ENCODE measurements at regions not wholly inside any gene's neighbourhood (a gene's known extent, or its start where the extent isn't known, plus 50 kb on each side); places are given as distances from the start of the nearest gene placed in this dataset.

- DNase-seq (ENCODE audit: low spot score) = no peak
- H3K27ac ChIP-seq = no peak overlapping the region
- no peak for TF ChIP-seq CTCF (conservative IDR thresholded peaks at IDR 0.05; ENCODE audit: low read depth)
- ChIA-PET CTCF (interaction anchor here (0.6 kb wide), 1 partner anchor 171 kb away, joined by 4 read pairs; no protein-coding TSS in a partner anchor), POLR2A (ENCODE audit: low non-redundant PET) (no interaction called here)
These were observed 87.4 kb upstream of the RHOBTB1 start for GRCh38 chr10:61031341-61031740.

- CTCF ChIA-PET = no interaction called here
- no peak for TF ChIP-seq CTCF (conservative IDR thresholded peaks at IDR 0.05; ENCODE audit: low read depth)
- POLR2A ChIA-PET (ENCODE audit: low non-redundant PET) = no interaction called here
- no peak overlapping the region for H3K27ac ChIP-seq
- no peak for DNase-seq (ENCODE audit: low spot score)
These were observed 85.4 kb upstream of the RHOBTB1 start for GRCh38 chr10:61029411-61029810.

- ChIA-PET CTCF (no interaction called here), POLR2A (ENCODE audit: low non-redundant PET) (no interaction called here)
- no peak for DNase-seq (ENCODE audit: low spot score)
- no peak overlapping the region for H3K27ac ChIP-seq
- no peak for TF ChIP-seq CTCF (conservative IDR thresholded peaks at IDR 0.05; ENCODE audit: low read depth)
These were observed 84.9 kb upstream of the RHOBTB1 start for GRCh38 chr10:61028861-61029361.

- TF ChIP-seq CTCF (conservative IDR thresholded peaks at IDR 0.05; ENCODE audit: low read depth) = peak; percentile 31
- no peak overlapping the region for H3K27ac ChIP-seq
- ChIA-PET POLR2A (ENCODE audit: low non-redundant PET) (no interaction called here), CTCF (interaction anchor here (0.7 to 0.8 kb wide), 3 partner anchors 51 to 905 kb away, joined by 3 to 6 read pairs (median 4); no protein-coding TSS in a partner anchor)
- DNase-seq (ENCODE audit: low spot score) = no peak
These were observed 80.8 kb upstream of the RHOBTB1 start for GRCh38 chr10:61024856-61025201.

- ChIA-PET CTCF (interaction anchor here (0.7 to 0.8 kb wide), 3 partner anchors 190 to 906 kb away, joined by 3 to 6 read pairs (median 3); no protein-coding TSS in a partner anchor), POLR2A (ENCODE audit: low non-redundant PET) (no interaction called here)
- no peak for DNase-seq (ENCODE audit: low spot score)
- no peak for TF ChIP-seq CTCF (conservative IDR thresholded peaks at IDR 0.05; ENCODE audit: low read depth)
- H3K27ac ChIP-seq = no peak overlapping the region
These were observed 80.3 kb upstream of the RHOBTB1 start for GRCh38 chr10:61024151-61024855.

GRCh38 chr10:61023053-61023452 is 79.1 kb upstream of the RHOBTB1 start:
- CTCF ChIA-PET = no interaction called here
- no peak for TF ChIP-seq CTCF (conservative IDR thresholded peaks at IDR 0.05; ENCODE audit: low read depth)
- H3K27ac ChIP-seq = no peak overlapping the region
- POLR2A ChIA-PET (ENCODE audit: low non-redundant PET) = no interaction called here
- DNase-seq (ENCODE audit: low spot score) = no peak

All from RWPE1 (cell line).